ENCODE measurements at regions not wholly inside any gene's neighbourhood (a gene's known extent, or its start where the extent isn't known, plus 50 kb on each side); places are given as distances from the start of the nearest gene placed in this dataset.

- no peak for DNase-seq
- TF ChIP-seq EP300 (IDR thresholded peaks at IDR 0.05; ENCODE audit: low read depth), result no peak
- TF ChIP-seq POLR2A (IDR thresholded peaks at IDR 0.05), result no peak
- TF ChIP-seq POLR2AphosphoS5 (IDR thresholded peaks at IDR 0.05), result no peak
- in situ Hi-C loops (cut with MboI; ENCODE audit: low pct_ligation_motif_present in 1 of 4, low pct_unique_long_range_greater_than_20kb in 1 of 4, low sequenced_read_pairs in 3 of 4), result no loop called here
- intact Hi-C loops (cut with DNase I; ENCODE audit: low total_unique reads), result no loop called here
- peaks cover 0 to 5% of the 10 kb centered on the region in 2 donors for H3K9me3 ChIP-seq
- peaks cover 0 to 3% (median 0%) of the 10 kb centered on the region in 4 donors for H3K4me1 ChIP-seq
- H3K4me3 ChIP-seq, result no peak overlapping the region
- H3K36me3 ChIP-seq, result no peaks in the 10 kb centered on the region
- no peak overlapping the region for H3K27ac ChIP-seq
- WGBS, 2 donors (ENCODE audit: low coverage in 1 of 2), result 36 to 60% methylated on average over 3 of the region's 3 CpGs
- H3K27me3 ChIP-seq, result no peaks in the 10 kb centered on the region
These were observed 97.2 kb downstream of the MAIP1 start for GRCh38 chr2:200052627-200053026.

- H3K4me1 ChIP-seq, result peaks cover 0 to 3% (median 0%) of the 10 kb centered on the region in 4 donors
- intact Hi-C loops (cut with DNase I; ENCODE audit: low total_unique reads), result no loop called here
- H3K4me3 ChIP-seq, result no peak overlapping the region
- H3K27ac ChIP-seq, result no peak overlapping the region
- no peaks in the 10 kb centered on the region for H3K27me3 ChIP-seq
- no peak for TF ChIP-seq POLR2A (IDR thresholded peaks at IDR 0.05)
- no peak for TF ChIP-seq EP300 (IDR thresholded peaks at IDR 0.05; ENCODE audit: low read depth)
- TF ChIP-seq POLR2AphosphoS5 (IDR thresholded peaks at IDR 0.05), result no peak
- TF ChIP-seq, protein P1, sequence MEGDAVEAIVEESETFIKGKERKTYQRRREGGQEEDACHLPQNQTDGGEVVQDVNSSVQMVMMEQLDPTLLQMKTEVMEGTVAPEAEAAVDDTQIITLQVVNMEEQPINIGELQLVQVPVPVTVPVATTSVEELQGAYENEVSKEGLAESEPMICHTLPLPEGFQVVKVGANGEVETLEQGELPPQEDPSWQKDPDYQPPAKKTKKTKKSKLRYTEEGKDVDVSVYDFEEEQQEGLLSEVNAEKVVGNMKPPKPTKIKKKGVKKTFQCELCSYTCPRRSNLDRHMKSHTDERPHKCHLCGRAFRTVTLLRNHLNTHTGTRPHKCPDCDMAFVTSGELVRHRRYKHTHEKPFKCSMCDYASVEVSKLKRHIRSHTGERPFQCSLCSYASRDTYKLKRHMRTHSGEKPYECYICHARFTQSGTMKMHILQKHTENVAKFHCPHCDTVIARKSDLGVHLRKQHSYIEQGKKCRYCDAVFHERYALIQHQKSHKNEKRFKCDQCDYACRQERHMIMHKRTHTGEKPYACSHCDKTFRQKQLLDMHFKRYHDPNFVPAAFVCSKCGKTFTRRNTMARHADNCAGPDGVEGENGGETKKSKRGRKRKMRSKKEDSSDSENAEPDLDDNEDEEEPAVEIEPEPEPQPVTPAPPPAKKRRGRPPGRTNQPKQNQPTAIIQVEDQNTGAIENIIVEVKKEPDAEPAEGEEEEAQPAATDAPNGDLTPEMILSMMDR (IDR thresholded peaks at IDR 0.05), result no peak
- H3K9me3 ChIP-seq, result peaks cover 0 to 5% of the 10 kb centered on the region in 2 donors
- WGBS, 2 donors (ENCODE audit: low coverage in 1 of 2), result 85% methylated on average over 12 of the region's 15 CpGs; no CpG with 5 or more reads in 1 of the 2 donors
- no peaks in the 10 kb centered on the region for H3K36me3 ChIP-seq
- DNase-seq, result no peak
- in situ Hi-C loops (cut with MboI; ENCODE audit: low pct_ligation_motif_present in 1 of 4, low pct_unique_long_range_greater_than_20kb in 1 of 4, low sequenced_read_pairs in 3 of 4), result no loop called here
These were observed 99.5 kb downstream of the MAIP1 start for GRCh38 chr2:200054681-200055468.

- Histone ChIP-seq H3K27me3 (no peaks in the 10 kb centered on the region), H3K4me3 (no peak overlapping the region), H3K9me3 (peaks cover 0 to 5% of the 10 kb centered on the region in 2 donors), H3K27ac (no peak overlapping the region), H3K36me3 (no peaks in the 10 kb centered on the region), H3K4me1 (peaks cover 0 to 2% (median 0%) of the 10 kb centered on the region in 4 donors)
- TF ChIP-seq POLR2A (IDR thresholded peaks at IDR 0.05) (no peak), EP300 (IDR thresholded peaks at IDR 0.05; ENCODE audit: low read depth) (no peak), POLR2AphosphoS5 (IDR thresholded peaks at IDR 0.05) (no peak)
- TF ChIP-seq, protein P1 (IDR thresholded peaks at IDR 0.05), result no peak
- intact Hi-C loops (cut with DNase I; ENCODE audit: low total_unique reads), result no loop called here
- WGBS, 2 donors (ENCODE audit: low coverage in 1 of 2), result 60 to 78% methylated on average over 1 to 3 of the region's 3 CpGs
- DNase-seq, result no peak
- in situ Hi-C loops (cut with MboI; ENCODE audit: low pct_ligation_motif_present in 1 of 4, low pct_unique_long_range_greater_than_20kb in 1 of 4, low sequenced_read_pairs in 3 of 4), result no loop called here
These were observed 100.7 kb downstream of the MAIP1 start for GRCh38 chr2:200056105-200056504.

DNA sequence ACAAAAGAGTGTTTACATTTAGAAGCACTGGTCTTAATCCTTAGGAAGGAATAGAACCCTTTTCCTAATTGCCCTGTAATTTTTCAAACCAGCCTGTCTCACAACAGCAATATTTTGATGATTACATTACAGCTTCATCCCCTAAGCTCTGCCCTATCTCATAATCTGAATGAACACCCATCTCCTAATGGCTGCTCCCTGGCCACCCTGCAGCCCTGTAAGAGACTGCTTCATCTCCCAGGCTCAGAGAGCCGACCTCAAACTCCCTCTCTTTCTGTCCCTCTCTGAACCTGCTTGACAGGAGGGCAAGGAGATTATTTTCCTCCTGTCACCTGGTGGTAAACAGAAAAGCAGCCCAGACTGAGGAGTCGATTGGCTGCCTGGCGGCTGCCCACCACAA is 107.8 kb downstream of the MAIP1 start:
- intact Hi-C loops (cut with DNase I; ENCODE audit: low total_unique reads) (no loop called here), in situ Hi-C loops (cut with MboI; ENCODE audit: low pct_ligation_motif_present in 1 of 4, low pct_unique_long_range_greater_than_20kb in 1 of 4, low sequenced_read_pairs in 3 of 4) (no loop called here)
- 76% methylated on average over 3 of the region's 3 CpGs; no CpG with 5 or more reads in 1 of the 2 donors for WGBS, 2 donors (ENCODE audit: low coverage in 1 of 2)
- no peak for DNase-seq
- TF ChIP-seq POLR2AphosphoS5 (IDR thresholded peaks at IDR 0.05) (no peak), EP300 (IDR thresholded peaks at IDR 0.05; ENCODE audit: low read depth) (no peak), POLR2A (IDR thresholded peaks at IDR 0.05) (no peak)
- TF ChIP-seq, protein P1 (IDR thresholded peaks at IDR 0.05), result no peak
- no peaks in the 10 kb centered on the region for H3K4me1 ChIP-seq
- H3K27ac ChIP-seq, result no peak overlapping the region
- H3K9me3 ChIP-seq, result no peaks in the 10 kb centered on the region
- no peak overlapping the region for H3K4me3 ChIP-seq
- no peaks in the 10 kb centered on the region for H3K27me3 ChIP-seq
- H3K36me3 ChIP-seq, result no peaks in the 10 kb centered on the region

Measured in transverse colon (tissue), 4 donors.